H1 (cell line): ENCODE measurements at regions not wholly inside any gene's neighbourhood (a gene's known extent, or its start where the extent isn't known, plus 50 kb on each side); places are given as distances from the start of the nearest gene placed in this dataset.

Experiments
- CTCF ChIA-PET: fragments of 300-600 bp; sonication (Branson Sonifier 250); formaldehyde crosslinking; loops from one replicate; lab custom pipeline; 2021; ENCODE audit not compliant: partially characterized antibody; lab: Charles Lee
- POLR2A ChIA-PET: fragments of 300-600 bp; sonication (Branson Sonifier 250); formaldehyde crosslinking; loops from one replicate; lab custom pipeline; 2021; ENCODE audit warnings: inconsistent platforms; ENCODE audit not compliant: partially characterized antibody; lab: Charles Lee
- DNase-seq, 2 experiments: peaks; one replicate each; pipeline versions ENCODE4 v3.0.0 to v3.0.0-alpha.2; 2010 to 2022; ENCODE audit warnings: low spot score in 2 of 2, low read depth in 1 of 2, mixed read lengths in 1 of 2
- FAIRE-seq: peaks from 2 replicates; lab custom pipeline; 2011; peaks lifted over from hg19 to GRCh38; lab: Jason Lieb, UNC
- H2AFZ ChIP-seq: 2 replicates; pipeline ENCODE4 v1.8.1; 2012; ENCODE audit warnings: low read length, inconsistent platforms
- H2AK5ac ChIP-seq: 2 replicates; pipeline ENCODE4 v1.6.1; 2013; ENCODE audit warnings: low read depth, low read length
- H2BK120ac ChIP-seq: replicated peaks from 2 replicates; pipeline ENCODE3; 2013; ENCODE audit warnings: low read depth, low read length, inconsistent platforms
- H2BK12ac ChIP-seq: 2 replicates; pipeline ENCODE4 v1.6.1; 2013; ENCODE audit warnings: low read depth, low read length
- H2BK15ac ChIP-seq: 2 replicates; pipeline ENCODE4 v1.6.1; 2013; ENCODE audit warnings: low read length
- H2BK20ac ChIP-seq: 2 replicates; pipeline ENCODE4 v1.6.1; 2013; ENCODE audit warnings: low read length
- H2BK5ac ChIP-seq: 2 replicates; pipeline ENCODE4 v1.6.1; 2013; ENCODE audit warnings: low read depth, low read length
- H3K14ac ChIP-seq: 2 replicates; pipeline ENCODE4 v1.6.1; 2013; ENCODE audit warnings: inconsistent platforms; ENCODE audit not compliant: insufficient read length
- H3K18ac ChIP-seq: 2 replicates; pipeline ENCODE4 v1.6.1; 2013; ENCODE audit warnings: low read length; ENCODE audit errors: extremely low read depth
- H3K23ac ChIP-seq: 2 replicates; pipeline ENCODE4 v1.6.1; 2013; ENCODE audit warnings: inconsistent platforms; ENCODE audit not compliant: insufficient read length
- H3K23me2 ChIP-seq: 2 replicates; pipeline ENCODE4 v1.6.1; 2013; ENCODE audit warnings: low read depth, low read length
- H3K27ac ChIP-seq: 2 replicates; pipeline ENCODE4 v1.6.1; 2011; ENCODE audit warnings: low read depth, low read length, inconsistent platforms
- H3K27me3 ChIP-seq, 4 experiments: replicated peaks in 1 of 4; 1 replicate in 1 of 4; 2 replicates in 3 of 4; pipeline versions ENCODE4 v1.6.1 to v1.8.1; 2011 to 2013; ENCODE audit warnings: low read length in 3 of 4, mild to moderate bottlenecking in 3 of 4, inconsistent platforms in 2 of 4, mixed read lengths in 2 of 4, moderate library complexity in 1 of 4; ENCODE audit not compliant: control insufficient read depth in 3 of 4, insufficient read depth in 3 of 4; ENCODE audit errors: extremely low read depth in 1 of 4
- H3K36me3 ChIP-seq, 4 experiments: 2 replicates each; pipeline versions ENCODE4 v1.6.1 to v1.8.1; 2011 to 2013; ENCODE audit warnings: mild to moderate bottlenecking in 4 of 4, low read length in 3 of 4, moderate library complexity in 2 of 4, control low read depth in 1 of 4, inconsistent platforms in 1 of 4; ENCODE audit not compliant: insufficient read depth in 4 of 4, control insufficient read depth in 2 of 4
- H3K4ac ChIP-seq: replicated peaks from 2 replicates; pipeline ENCODE3; 2013; ENCODE audit warnings: low read length, low read depth, mixed read lengths, inconsistent platforms; ENCODE audit not compliant: insufficient read length
- H3K4me1 ChIP-seq, 4 experiments: replicated peaks in 1 of 4; 1 replicate in 1 of 4; 2 replicates in 3 of 4; pipeline versions ENCODE4 v1.6.1 to v1.8.1; 2011 to 2013; ENCODE audit warnings: low read length in 3 of 4, inconsistent platforms in 2 of 4, mixed read lengths in 1 of 4; ENCODE audit not compliant: insufficient read depth in 4 of 4, control insufficient read depth in 3 of 4
- H3K4me2 ChIP-seq, 2 experiments: 2 replicates each; pipeline versions ENCODE4 v1.6.1 to v1.8.1; 2011 to 2013; ENCODE audit warnings: low read depth in 2 of 2, low read length in 2 of 2, control low read depth in 1 of 2, inconsistent platforms in 1 of 2, mild to moderate bottlenecking in 1 of 2; ENCODE audit not compliant: insufficient read depth in 1 of 2
- H3K4me3 ChIP-seq, 4 experiments: fragments of 200-600, 300-600 bp in 1 of 4; sonication (generic), shearing (Covaris generic), sonication (Bioruptor Twin) in 1 of 4; 2 replicates each; pipeline versions ENCODE4 v1.5.1 to v1.8.1; 2011 to 2016; ENCODE audit warnings: low read length in 4 of 4, low read depth in 3 of 4, control low read depth in 2 of 4, inconsistent platforms in 2 of 4, mild to moderate bottlenecking in 2 of 4, mixed read lengths in 1 of 4, moderate library complexity in 1 of 4; ENCODE audit not compliant: insufficient read depth in 2 of 4; ENCODE audit errors: extremely low read depth in 1 of 4
- H3K56ac ChIP-seq: replicated peaks from 2 replicates; pipeline ENCODE3; 2013; ENCODE audit warnings: low read depth, mild to moderate bottlenecking, mixed read lengths, low read length, inconsistent platforms; ENCODE audit not compliant: insufficient read length
- H3K79me1 ChIP-seq: 2 replicates; pipeline ENCODE4 v1.6.1; 2013; ENCODE audit warnings: low read depth, low read length, control low read depth
- H3K79me2 ChIP-seq, 2 experiments: 2 replicates each; pipeline versions ENCODE4 v1.6.1 to v1.8.1; 2012 to 2013; ENCODE audit warnings: low read length in 2 of 2, mild to moderate bottlenecking in 2 of 2, inconsistent platforms in 1 of 2; ENCODE audit not compliant: insufficient read depth in 2 of 2, control insufficient read depth in 1 of 2
- H3K9ac ChIP-seq, 4 experiments: replicated peaks in 1 of 4; 1 replicate in 1 of 4; 2 replicates in 3 of 4; pipeline versions ENCODE4 v1.6.1 to v1.8.1; 2011 to 2013; ENCODE audit warnings: low read depth in 3 of 4, low read length in 3 of 4, control low read depth in 2 of 4, mild to moderate bottlenecking in 2 of 4, moderate library complexity in 2 of 4, inconsistent platforms in 1 of 4; ENCODE audit errors: extremely low read depth in 1 of 4
- H3K9me3 ChIP-seq, 2 experiments: 2 replicates each; pipeline versions ENCODE4 v1.6.1 to v1.8.1; 2012 to 2013; ENCODE audit warnings: mild to moderate bottlenecking in 2 of 2, moderate library complexity in 2 of 2, control low read depth in 1 of 2, inconsistent platforms in 1 of 2, low read depth in 1 of 2, low read length in 1 of 2, mixed read lengths in 1 of 2; ENCODE audit not compliant: insufficient read depth in 2 of 2
- H4K20me1 ChIP-seq, 2 experiments: replicated peaks in 1 of 2; 2 replicates each; pipeline versions ENCODE3 to v1.8.1; 2011 to 2013; ENCODE audit warnings: inconsistent platforms in 2 of 2, low read length in 2 of 2, mild to moderate bottlenecking in 1 of 2; ENCODE audit not compliant: insufficient read depth in 2 of 2, control insufficient read depth in 1 of 2
- H4K5ac ChIP-seq: 2 replicates; pipeline ENCODE4 v1.6.1; 2013; ENCODE audit warnings: low read length, low read depth, mixed read lengths, inconsistent platforms; ENCODE audit not compliant: insufficient read length
- H4K8ac ChIP-seq: 2 replicates; pipeline ENCODE4 v1.8.0; 2013; ENCODE audit warnings: mild to moderate bottlenecking, moderate library complexity, low read length, inconsistent platforms; ENCODE audit not compliant: insufficient read depth; ENCODE audit errors: extremely low read depth
- H4K91ac ChIP-seq: replicated peaks from 2 replicates; pipeline ENCODE3; 2013; ENCODE audit warnings: low read length, mixed read lengths, inconsistent platforms; ENCODE audit not compliant: insufficient read length
- BCL11A ChIP-seq, 2 experiments: IDR thresholded peaks; one replicate each; pipeline ENCODE4 v1.6.1; 2011; ENCODE audit warnings: low read depth in 2 of 2, low read length in 2 of 2, mild to moderate bottlenecking in 2 of 2
- CTBP2 ChIP-seq: IDR thresholded peaks from 2 replicates; pipeline ENCODE4 v1.7.0; 2011; ENCODE audit warnings: borderline replicate concordance, mild to moderate bottlenecking, moderate library complexity, mixed read lengths, low read length; ENCODE audit not compliant: insufficient read depth, insufficient read length
- EZH2 ChIP-seq: fragments of 200-600 bp; sonication (generic); IDR thresholded peaks from 2 replicates; pipeline ENCODE4 v1.7.1; 2012; ENCODE audit warnings: low read depth, mild to moderate bottlenecking, moderate library complexity, low read length, inconsistent platforms; ENCODE audit not compliant: severe bottlenecking
- FOSL1 ChIP-seq: IDR thresholded peaks from 2 replicates; pipeline ENCODE4 v1.6.1; 2011; ENCODE audit warnings: mild to moderate bottlenecking, low read depth, low read length, moderate library complexity; ENCODE audit not compliant: insufficient read depth
- JUND ChIP-seq: IDR thresholded peaks from 2 replicates; pipeline ENCODE4 v1.6.1; 2011; ENCODE audit warnings: mild to moderate bottlenecking, improper control_type of control experiment, low read length
- PHF8 ChIP-seq: fragments of 200-600 bp; sonication (generic); conservative IDR thresholded peaks from 2 replicates; pipeline ENCODE4 v1.7.1; 2012; ENCODE audit warnings: low read depth, mild to moderate bottlenecking, inconsistent platforms, low read length, moderate library complexity
- SIX5 ChIP-seq: IDR thresholded peaks from 2 replicates; pipeline ENCODE4 v1.6.1; 2011; ENCODE audit warnings: mild to moderate bottlenecking, low read depth, low read length
- SP4 ChIP-seq: IDR thresholded peaks from 2 replicates; pipeline ENCODE4 v1.6.1; 2012; ENCODE audit warnings: low read length, inconsistent platforms
- WGBS, 2 experiments: shearing (Covaris generic) in 1 of 2; methylation state at CpG; one replicate each; pipeline versions ENCODE4 v1.1.6 to v1.1.7; 2013 to 2015; ENCODE audit warnings: low lambda C conversion rate in 2 of 2, mixed read lengths in 2 of 2, inconsistent platforms in 1 of 2, low coverage in 1 of 2, missing lambda C conversion rate in 1 of 2; ENCODE audit not compliant: insufficient replicate concordance in 2 of 2, insufficient coverage in 1 of 2, insufficient read length in 1 of 2; ENCODE audit errors: extremely low coverage in 1 of 2, missing lambda C conversion rate in 1 of 2; 5-methylcytosine and 5-hydroxymethylcytosine counted together
- TF ChIP-seq, protein P1 (sequence below), 3 experiments: IDR thresholded peaks; 1 replicate in 2 of 3; 2 replicates in 1 of 3; pipeline versions ENCODE4 v1.5.1 to v1.6.1; 2011; ENCODE audit warnings: low read length in 3 of 3, mild to moderate bottlenecking in 3 of 3, inconsistent platforms in 2 of 3, low read depth in 1 of 3, moderate library complexity in 1 of 3; ENCODE audit not compliant: insufficient read depth in 1 of 3; ENCODE audit errors: control extremely low read depth in 1 of 3
- TF ChIP-seq, protein P2 (sequence below): IDR thresholded peaks from 2 replicates; pipeline ENCODE4 v1.6.1; 2012; ENCODE audit warnings: low read length, inconsistent platforms

DNA sequence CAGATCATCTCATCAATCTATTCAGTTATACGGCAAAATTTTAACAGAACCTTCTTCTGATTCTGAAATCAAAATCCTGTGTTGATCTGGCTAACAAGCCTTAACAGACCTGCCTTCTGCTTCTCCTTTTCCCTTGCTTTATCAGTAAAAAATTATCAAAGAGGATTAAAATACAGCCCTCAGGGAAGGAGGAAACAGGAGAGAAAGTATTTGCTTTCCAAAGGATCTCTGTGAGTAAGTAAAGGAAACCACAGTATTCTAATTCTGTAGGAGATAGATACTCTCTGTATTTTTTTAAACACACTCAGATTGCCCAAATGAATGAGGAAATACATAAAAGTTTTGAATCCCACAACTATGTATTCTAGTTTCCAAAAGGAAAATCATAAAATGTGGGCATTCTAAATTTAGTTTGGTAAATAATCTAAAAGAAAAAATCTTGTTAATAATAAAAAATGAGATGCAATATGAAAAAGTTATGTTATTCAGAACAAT, 221.8 kb downstream of the ZIC1 start:
- no peak overlapping the region for H2BK5ac ChIP-seq
- H3K9ac ChIP-seq = no peak overlapping the region
- H2AFZ ChIP-seq = no peak overlapping the region
- TF ChIP-seq PHF8 (no peak), SP4 (no peak), FOSL1 (no peak), CTBP2 (no peak), EZH2 (no peak), BCL11A (IDR thresholded peaks at IDR 0.05; ENCODE audit: low read depth in 2 of 2, low read length in 2 of 2) (no peak), JUND (no peak), SIX5 (no peak)
- TF ChIP-seq, protein P1, sequence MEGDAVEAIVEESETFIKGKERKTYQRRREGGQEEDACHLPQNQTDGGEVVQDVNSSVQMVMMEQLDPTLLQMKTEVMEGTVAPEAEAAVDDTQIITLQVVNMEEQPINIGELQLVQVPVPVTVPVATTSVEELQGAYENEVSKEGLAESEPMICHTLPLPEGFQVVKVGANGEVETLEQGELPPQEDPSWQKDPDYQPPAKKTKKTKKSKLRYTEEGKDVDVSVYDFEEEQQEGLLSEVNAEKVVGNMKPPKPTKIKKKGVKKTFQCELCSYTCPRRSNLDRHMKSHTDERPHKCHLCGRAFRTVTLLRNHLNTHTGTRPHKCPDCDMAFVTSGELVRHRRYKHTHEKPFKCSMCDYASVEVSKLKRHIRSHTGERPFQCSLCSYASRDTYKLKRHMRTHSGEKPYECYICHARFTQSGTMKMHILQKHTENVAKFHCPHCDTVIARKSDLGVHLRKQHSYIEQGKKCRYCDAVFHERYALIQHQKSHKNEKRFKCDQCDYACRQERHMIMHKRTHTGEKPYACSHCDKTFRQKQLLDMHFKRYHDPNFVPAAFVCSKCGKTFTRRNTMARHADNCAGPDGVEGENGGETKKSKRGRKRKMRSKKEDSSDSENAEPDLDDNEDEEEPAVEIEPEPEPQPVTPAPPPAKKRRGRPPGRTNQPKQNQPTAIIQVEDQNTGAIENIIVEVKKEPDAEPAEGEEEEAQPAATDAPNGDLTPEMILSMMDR (IDR thresholded peaks at IDR 0.05; ENCODE audit: control extremely low read depth in 1 of 3, insufficient read depth in 1 of 3, low read depth in 1 of 3, low read length in 3 of 3) = no peak
- TF ChIP-seq, protein P2, sequence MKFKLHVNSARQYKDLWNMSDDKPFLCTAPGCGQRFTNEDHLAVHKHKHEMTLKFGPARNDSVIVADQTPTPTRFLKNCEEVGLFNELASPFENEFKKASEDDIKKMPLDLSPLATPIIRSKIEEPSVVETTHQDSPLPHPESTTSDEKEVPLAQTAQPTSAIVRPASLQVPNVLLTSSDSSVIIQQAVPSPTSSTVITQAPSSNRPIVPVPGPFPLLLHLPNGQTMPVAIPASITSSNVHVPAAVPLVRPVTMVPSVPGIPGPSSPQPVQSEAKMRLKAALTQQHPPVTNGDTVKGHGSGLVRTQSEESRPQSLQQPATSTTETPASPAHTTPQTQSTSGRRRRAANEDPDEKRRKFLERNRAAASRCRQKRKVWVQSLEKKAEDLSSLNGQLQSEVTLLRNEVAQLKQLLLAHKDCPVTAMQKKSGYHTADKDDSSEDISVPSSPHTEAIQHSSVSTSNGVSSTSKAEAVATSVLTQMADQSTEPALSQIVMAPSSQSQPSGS = no peak
- FAIRE-seq = no peak
- H3K36me3 ChIP-seq = no peaks in the 10 kb centered on the region
- no peak overlapping the region for H2BK15ac ChIP-seq
- WGBS, 2 experiments = 93% methylated on average over 1 of the region's 1 CpG; no CpG with 5 or more reads in 1 of the 2 experiments
- no peak overlapping the region for H3K14ac ChIP-seq
- H3K79me1 ChIP-seq = no peaks in the 10 kb centered on the region
- CTCF ChIA-PET = no interaction called here
- no peak overlapping the region for H2BK20ac ChIP-seq
- no peaks in the 10 kb centered on the region for H3K23me2 ChIP-seq
- no peaks in the 10 kb centered on the region for H3K4me1 ChIP-seq
- H2BK120ac ChIP-seq = no peak overlapping the region
- H2BK12ac ChIP-seq = no peak overlapping the region
- H4K20me1 ChIP-seq = no peaks in the 10 kb centered on the region
- H3K4me3 ChIP-seq = no peak overlapping the region
- POLR2A ChIA-PET = interaction anchor here (0.6 kb wide), 1 partner anchor 12 kb away, joined by 3 read pairs; no protein-coding TSS in a partner anchor
- DNase-seq = no peak
- no peak overlapping the region for H3K27ac ChIP-seq
- H4K91ac ChIP-seq = no peak overlapping the region
- H4K5ac ChIP-seq = no peak overlapping the region
- no peaks in the 10 kb centered on the region for H3K27me3 ChIP-seq
- H2AK5ac ChIP-seq = no peak overlapping the region
- no peak overlapping the region for H4K8ac ChIP-seq
- no peaks in the 10 kb centered on the region for H3K9me3 ChIP-seq
- H3K79me2 ChIP-seq = no peaks in the 10 kb centered on the region
- H3K18ac ChIP-seq = no peak overlapping the region
- H3K4me2 ChIP-seq = no peak overlapping the region
- no peak overlapping the region for H3K56ac ChIP-seq
- H3K4ac ChIP-seq = no peak overlapping the region
- H3K23ac ChIP-seq = no peak overlapping the region
